Thyroid gland (tissue), 4 donors: ENCODE measurements at regions not wholly inside any gene's neighbourhood (a gene's known extent, or its start where the extent isn't known, plus 50 kb on each side); places are given as distances from the start of the nearest gene placed in this dataset.

Experiments used
- POLR2A ChIP-seq, 2 donors: fragments of 450-650 bp; IDR thresholded peaks; one replicate each; pipeline ENCODE4 v1.6.1; 2017; ENCODE audit warnings: antibody characterized with exemption in 2 of 2, mild to moderate bottlenecking in 2 of 2, moderate library complexity in 1 of 2
- TF ChIP-seq, protein P1 (sequence below), 6 experiments: fragments of 200-600 bp in 3 of 6; fragments of 450-650 bp in 3 of 6; sonication (generic) in 3 of 6; IDR thresholded peaks; one replicate each; pipeline ENCODE4 v1.5.1; 2016 to 2019; ENCODE audit warnings: antibody characterized with exemption in 6 of 6, mild to moderate bottlenecking in 2 of 6, inconsistent platforms in 1 of 6, moderate library complexity in 1 of 6

- TF ChIP-seq, protein P1, sequence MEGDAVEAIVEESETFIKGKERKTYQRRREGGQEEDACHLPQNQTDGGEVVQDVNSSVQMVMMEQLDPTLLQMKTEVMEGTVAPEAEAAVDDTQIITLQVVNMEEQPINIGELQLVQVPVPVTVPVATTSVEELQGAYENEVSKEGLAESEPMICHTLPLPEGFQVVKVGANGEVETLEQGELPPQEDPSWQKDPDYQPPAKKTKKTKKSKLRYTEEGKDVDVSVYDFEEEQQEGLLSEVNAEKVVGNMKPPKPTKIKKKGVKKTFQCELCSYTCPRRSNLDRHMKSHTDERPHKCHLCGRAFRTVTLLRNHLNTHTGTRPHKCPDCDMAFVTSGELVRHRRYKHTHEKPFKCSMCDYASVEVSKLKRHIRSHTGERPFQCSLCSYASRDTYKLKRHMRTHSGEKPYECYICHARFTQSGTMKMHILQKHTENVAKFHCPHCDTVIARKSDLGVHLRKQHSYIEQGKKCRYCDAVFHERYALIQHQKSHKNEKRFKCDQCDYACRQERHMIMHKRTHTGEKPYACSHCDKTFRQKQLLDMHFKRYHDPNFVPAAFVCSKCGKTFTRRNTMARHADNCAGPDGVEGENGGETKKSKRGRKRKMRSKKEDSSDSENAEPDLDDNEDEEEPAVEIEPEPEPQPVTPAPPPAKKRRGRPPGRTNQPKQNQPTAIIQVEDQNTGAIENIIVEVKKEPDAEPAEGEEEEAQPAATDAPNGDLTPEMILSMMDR (IDR thresholded peaks at IDR 0.05): no peak
- no peak for TF ChIP-seq POLR2A (IDR thresholded peaks at IDR 0.05)
Measured at GRCh38 chr21:24097181-24097580, 1510.1 kb downstream of the MRPL39 start.
